ENCODE measurements at regions not wholly inside any gene's neighbourhood (a gene's known extent, or its start where the extent isn't known, plus 50 kb on each side); places are given as distances from the start of the nearest gene placed in this dataset.

GRCh38 chr10:107686095-107686494 lies 521.6 kb upstream of the SORCS1 start:
- TF ChIP-seq CTCF (IDR thresholded peaks at IDR 0.05; ENCODE audit: poor library complexity, severe bottlenecking) (no peak), MXI1 (conservative IDR thresholded peaks at IDR 0.05; ENCODE audit: poor library complexity, severe bottlenecking) (no peak), SMC3 (conservative IDR thresholded peaks at IDR 0.05; ENCODE audit: poor library complexity) (no peak), EP300 (conservative IDR thresholded peaks at IDR 0.05; ENCODE audit: poor library complexity, severe bottlenecking) (no peak), POLR2AphosphoS5 (IDR thresholded peaks at IDR 0.05) (no peak), REST (IDR thresholded peaks at IDR 0.05; ENCODE audit: borderline replicate concordance) (no peak), EZH2 (IDR thresholded peaks at IDR 0.05; ENCODE audit: borderline replicate concordance, insufficient read depth, low read length, poor library complexity, severe bottlenecking) (no peak), RAD21 (conservative IDR thresholded peaks at IDR 0.05) (no peak), TAF1 (IDR thresholded peaks at IDR 0.05; ENCODE audit: low read depth) (no peak)
